GM20431 (cell line): ENCODE measurements at regions not wholly inside any gene's neighbourhood (a gene's known extent, or its start where the extent isn't known, plus 50 kb on each side); places are given as distances from the start of the nearest gene placed in this dataset.

Experiments
- in situ Hi-C: fragments of 300-500 bp; cut with MseI, MboI; formaldehyde crosslinking; loops from one replicate; pipeline ENCODE4 v1.15.0; 2020; ENCODE audit warnings: low sequenced_read_pairs; ENCODE audit not compliant: unreplicated experiment

GRCh38 chr7:54097886-54098285, 444.3 kb upstream of the VSTM2A start:
- in situ Hi-C loops, result no loop called here

DNA sequence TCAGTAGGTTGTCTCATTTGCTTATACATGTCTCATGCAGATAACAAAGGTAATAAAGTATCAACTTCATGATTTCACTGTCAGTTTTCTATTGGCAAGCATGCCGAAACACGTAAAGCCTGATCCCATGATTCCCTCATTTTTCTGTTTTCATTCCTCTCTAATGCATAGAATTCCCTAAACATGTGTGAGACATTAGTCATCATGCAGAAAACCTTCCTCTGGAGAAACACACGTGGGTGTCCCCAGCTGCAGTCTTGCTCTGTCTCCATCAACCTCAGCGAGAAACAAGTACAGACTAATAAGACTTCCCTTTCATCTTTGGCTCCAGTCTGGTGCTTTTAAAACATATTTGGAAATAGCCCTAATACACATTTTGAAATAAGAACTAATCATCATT, 432.7 kb upstream of the VSTM2A start:
- in situ Hi-C loops, result no loop called here

- in situ Hi-C loops, result no loop called here
Measured at GRCh38 chr7:54111814-54112511, 430.2 kb upstream of the VSTM2A start.

DNA sequence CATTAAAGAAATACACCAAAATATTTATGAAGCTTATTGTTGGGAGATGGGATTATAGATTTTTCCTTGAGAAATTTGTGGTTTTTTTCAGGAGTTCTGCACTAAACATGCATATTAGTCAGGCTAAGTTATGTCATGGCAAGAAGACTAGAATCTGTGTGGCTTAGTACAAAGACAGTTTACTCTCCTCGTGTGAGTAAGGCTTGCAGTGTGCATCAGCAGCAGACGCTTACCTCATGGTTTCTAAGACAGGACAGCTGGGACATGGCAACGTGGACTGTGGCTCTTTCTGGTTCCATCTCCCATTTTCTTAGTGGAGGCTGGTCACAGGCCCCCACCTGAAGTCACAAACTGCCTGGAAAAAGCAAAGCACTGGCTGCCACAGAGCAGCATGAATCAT, 429.6 kb upstream of the VSTM2A start:
- in situ Hi-C loops, result no loop called here

GRCh38 chr7:54115028-54115763, 427.0 kb upstream of the VSTM2A start:
- in situ Hi-C loops, result no loop called here

DNA sequence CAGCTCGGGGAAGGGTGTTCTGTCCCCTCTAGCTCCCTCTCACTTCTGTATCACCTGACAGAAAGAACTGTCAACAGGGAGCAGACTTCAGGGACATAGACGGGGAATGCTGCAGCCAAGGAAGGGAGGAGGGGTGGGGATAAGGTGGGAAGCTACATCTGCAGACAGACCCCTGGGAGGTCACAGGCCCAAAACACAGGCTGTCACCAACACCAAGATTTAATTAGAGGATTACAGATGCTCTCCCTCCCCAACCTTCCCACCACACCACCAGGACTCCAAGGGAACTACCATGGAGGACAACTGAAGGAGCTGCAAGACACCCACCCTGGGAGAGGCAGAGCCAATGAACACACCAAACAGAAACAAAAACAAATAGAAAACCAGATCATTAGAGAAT, 425.2 kb upstream of the VSTM2A start:
- in situ Hi-C loops, result no loop called here

DNA sequence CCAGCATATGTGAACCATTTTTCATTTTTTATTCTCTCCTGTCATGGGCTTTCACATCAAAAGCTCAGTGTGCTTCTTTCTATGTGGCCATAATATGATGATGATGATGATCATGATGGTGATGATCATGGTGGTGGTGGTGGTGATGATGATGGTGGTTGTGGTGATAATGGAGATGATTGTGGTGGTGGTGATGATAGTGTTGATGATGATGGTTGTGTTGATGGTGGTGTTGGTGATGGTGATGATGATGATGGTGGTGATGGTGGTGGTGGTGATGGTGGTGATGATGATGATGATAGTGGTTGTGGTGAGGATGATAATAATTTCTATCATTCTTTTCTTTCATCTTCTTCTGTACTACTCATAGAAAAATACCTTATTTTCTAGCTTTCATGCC, 413.1 kb upstream of the VSTM2A start:
- in situ Hi-C loops, result no loop called here

DNA sequence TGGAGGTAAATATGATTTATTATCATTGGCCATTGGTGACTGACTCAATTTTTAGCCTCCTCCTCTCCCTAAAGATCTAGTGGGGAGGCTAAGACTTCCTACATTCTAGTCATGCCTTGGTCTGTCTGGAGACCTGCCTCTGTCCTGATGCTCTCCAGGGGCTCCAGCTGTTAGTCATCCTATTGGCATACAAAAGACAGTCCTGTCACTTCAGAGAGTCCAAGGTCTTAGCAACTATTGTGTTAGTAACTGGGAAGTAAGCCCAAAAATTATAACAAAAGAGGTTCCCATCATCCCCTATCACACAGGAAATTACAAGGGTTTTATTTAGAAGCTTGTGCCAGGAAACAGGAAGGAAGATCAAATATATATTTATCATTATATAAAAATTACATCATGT, 400.6 kb upstream of the VSTM2A start:
- in situ Hi-C loops, result no loop called here

DNA sequence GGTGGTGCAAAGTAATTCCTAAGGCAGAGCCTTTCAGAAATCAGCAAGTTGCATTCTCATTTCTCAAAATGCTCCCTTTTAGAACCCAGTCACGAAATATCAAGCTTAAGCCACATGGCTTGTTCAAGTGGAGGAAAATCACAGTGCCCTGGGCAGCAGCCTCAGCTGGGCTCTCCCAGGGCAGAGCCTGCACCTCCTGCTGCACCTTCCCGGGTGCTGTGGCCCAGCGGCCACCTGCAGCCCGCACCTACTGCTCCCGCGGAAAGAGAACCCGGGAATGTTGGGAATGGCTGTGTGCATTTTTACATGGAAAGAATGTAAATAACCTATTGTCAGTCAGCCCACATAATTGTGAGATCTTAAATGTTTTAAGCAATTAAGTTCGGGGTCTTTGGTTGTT, 396.5 kb upstream of the VSTM2A start:
- in situ Hi-C loops, result no loop called here

GRCh38 chr7:54153462-54153861, 388.7 kb upstream of the VSTM2A start:
- in situ Hi-C loops, result no loop called here

- in situ Hi-C loops, result no loop called here
Measured at GRCh38 chr7:54159088-54159487, 383.1 kb upstream of the VSTM2A start.

DNA sequence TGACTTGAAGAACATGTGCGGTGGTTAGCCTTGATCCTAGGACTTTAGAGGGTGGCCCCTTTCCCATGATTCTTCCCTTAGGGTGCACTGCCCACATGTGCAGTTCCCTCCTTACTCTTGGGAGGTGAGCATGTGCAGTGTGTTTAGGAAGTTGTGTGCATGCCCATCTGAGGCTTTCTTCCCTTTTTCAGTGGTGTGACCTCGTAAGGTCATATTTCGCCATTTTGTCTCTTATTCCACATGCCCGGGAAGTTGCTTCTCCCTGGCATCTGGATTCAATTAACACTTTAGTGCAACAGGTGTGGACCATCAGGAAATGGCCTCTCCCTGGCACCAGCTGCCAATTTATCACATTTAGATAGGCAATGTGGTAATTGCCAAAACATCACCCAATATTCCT, 380.6 kb upstream of the VSTM2A start:
- in situ Hi-C loops, result no loop called here

- in situ Hi-C loops, result no loop called here
Measured at GRCh38 chr7:54166419-54166818, 375.8 kb upstream of the VSTM2A start.

DNA sequence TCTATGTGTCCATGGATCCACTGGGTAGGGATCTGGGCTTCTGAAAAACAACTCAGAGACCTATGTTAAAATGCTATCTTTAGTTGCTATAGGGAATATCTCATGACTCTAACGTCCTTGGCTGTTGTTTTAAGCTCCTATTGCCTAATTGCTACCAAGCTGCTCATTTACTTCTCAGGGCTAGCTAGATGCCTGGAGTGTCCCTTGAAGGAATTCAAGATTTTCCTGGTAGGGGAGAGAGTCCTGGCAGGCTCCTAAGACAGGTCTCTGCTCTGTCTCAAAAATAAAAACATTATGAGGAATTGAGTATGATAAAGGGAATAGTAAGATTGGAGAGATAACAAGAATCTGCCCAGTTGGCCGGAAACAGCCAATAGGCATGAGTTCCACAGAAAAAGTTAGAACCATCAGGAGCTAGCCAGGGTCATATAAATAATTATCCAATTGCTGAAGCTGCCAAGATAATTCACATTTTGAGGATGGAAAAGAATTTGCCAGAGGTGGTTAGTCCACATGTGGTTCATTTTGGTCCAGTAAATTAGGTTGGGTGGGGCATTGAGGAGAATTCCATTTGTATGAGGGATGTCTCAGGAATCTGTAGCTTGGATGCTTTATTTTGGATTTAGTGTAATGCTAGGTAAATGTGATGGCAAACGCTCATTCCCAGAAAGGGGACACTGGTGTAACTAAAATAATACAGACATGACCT, 362.7 kb upstream of the VSTM2A start:
- in situ Hi-C loops, result no loop called here

DNA sequence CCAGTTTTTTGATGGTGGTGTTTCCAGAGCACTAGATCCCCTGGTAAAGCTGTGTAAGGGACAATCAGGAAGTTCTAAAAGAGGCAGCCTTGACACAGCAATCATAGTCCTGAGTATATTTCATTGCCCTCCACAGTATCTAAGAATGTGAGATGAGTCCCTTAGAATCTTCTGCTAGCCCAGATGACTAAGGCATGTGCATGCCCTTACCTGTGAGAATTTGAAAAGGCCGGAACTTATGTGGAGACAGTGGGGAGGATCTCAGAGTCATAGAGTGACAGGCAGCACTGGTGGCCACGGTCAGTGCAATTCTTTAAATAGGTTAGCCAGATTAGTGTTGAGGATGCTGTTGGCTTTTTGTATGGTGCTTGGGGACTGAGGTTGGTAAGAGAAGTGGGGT, 361.4 kb upstream of the VSTM2A start:
- in situ Hi-C loops, result no loop called here

DNA sequence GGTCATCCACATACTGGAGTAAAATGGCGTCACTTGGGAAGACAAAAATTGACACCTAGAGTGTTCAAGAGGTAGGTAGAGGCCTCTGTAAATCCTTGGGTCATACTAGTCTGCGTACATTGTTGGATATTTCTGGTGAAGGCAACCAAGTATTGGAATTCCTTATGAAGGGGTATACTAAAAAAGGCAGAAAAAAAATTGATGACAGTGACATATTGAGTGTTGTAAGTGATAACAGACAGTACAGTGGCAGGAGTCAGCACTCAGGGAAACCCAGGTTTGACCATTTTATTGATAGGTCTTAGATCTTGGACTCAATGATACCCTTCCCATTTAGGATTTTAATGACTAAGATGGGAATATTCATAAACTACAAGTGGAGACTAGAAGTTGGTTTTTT, 359.1 kb upstream of the VSTM2A start:
- in situ Hi-C loops, result no loop called here

DNA sequence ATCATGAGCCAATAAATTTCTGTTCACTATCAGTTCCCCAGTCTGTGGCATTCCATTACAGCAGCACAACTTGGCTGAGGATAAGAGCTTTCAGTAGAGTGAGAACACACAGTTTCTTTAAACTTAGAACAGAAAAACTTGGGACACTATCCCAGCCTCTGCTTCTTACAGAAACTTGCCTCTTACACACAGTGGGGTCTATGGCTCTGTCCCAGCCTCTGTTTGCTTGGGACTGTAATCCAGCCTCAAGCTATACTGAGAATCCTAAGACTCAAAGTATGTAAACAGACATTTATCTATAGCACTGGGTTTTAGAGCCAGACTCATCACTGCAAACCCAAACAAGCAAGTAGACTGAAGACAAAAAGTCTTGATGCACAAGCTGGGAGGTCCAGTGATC, 355.8 kb upstream of the VSTM2A start:
- in situ Hi-C loops, result no loop called here

- in situ Hi-C loops, result no loop called here
Measured at GRCh38 chr7:54187886-54188685, 354.1 kb upstream of the VSTM2A start.

- in situ Hi-C loops, result no loop called here
Measured at GRCh38 chr7:54188843-54189242, 353.3 kb upstream of the VSTM2A start.

- in situ Hi-C loops, result no loop called here
Measured at GRCh38 chr7:54189330-54189729, 352.8 kb upstream of the VSTM2A start.

- in situ Hi-C loops, result no loop called here
Measured at GRCh38 chr7:54201501-54201900, 340.7 kb upstream of the VSTM2A start.
